Activated CD8-positive, alpha-beta T cell treated with anti-CD3 and anti-CD28 coated beads for 36 hours (primary cell): ENCODE measurements at regions not wholly inside any gene's neighbourhood (a gene's known extent, or its start where the extent isn't known, plus 50 kb on each side); places are given as distances from the start of the nearest gene placed in this dataset.

ENCODE experiments used
- ATAC-seq: fragments of 200-7000 bp; cut with Tn5 transposase; one replicate; pipeline ENCODE4 v1.10.0; 2021; ENCODE audit warnings: mild to moderate bottlenecking, moderate library complexity
- CTCF ChIA-PET: fragments of 350-600 bp; sonication (Branson Sonifier 250); formaldehyde crosslinking; loops from one replicate; lab custom pipeline; 2021; ENCODE audit warnings: antibody characterized with exemption; lab: Charles Lee
- POLR2A ChIA-PET: fragments of 350-600 bp; sonication (Branson Sonifier 250); formaldehyde crosslinking; loops from one replicate; lab custom pipeline; 2021; ENCODE audit warnings: antibody characterized with exemption; lab: Charles Lee
- DNase-seq: peaks from one replicate; pipeline ENCODE4 v3.0.0-alpha.2; 2020
- H3K27ac Mint-ChIP-seq: one replicate; pipeline ENCODE4 v1.8.0; 2021; ENCODE audit warnings: mild to moderate bottlenecking, mixed read lengths
- H3K27me3 Mint-ChIP-seq: one replicate; pipeline ENCODE4 v1.8.0; 2021; ENCODE audit warnings: mixed read lengths
- H3K36me3 Mint-ChIP-seq: one replicate; pipeline ENCODE4 v1.8.0; 2021; ENCODE audit warnings: low read depth, mixed read lengths
- H3K4me1 Mint-ChIP-seq: one replicate; pipeline ENCODE4 v1.8.0; 2021; ENCODE audit warnings: low read depth, mixed read lengths
- H3K4me3 Mint-ChIP-seq: one replicate; pipeline ENCODE4 v1.8.0; 2021; ENCODE audit warnings: mild to moderate bottlenecking, moderate library complexity, mixed read lengths
- H3K9me3 Mint-ChIP-seq: one replicate; pipeline ENCODE4 v1.8.0; 2021; ENCODE audit warnings: mixed read lengths
- intact Hi-C: fragments of 100-400 bp; cut with micrococcal nuclease; formaldehyde crosslinking; loops from one replicate; pipeline ENCODE4 v1.10.0; 2022
- TF ChIP-seq, protein P1 (sequence below): fragments of 200-600 bp; IDR thresholded peaks from one replicate; pipeline ENCODE4 v1.8.0; 2022; ENCODE audit warnings: antibody characterized with exemption, mild to moderate bottlenecking

DNA sequence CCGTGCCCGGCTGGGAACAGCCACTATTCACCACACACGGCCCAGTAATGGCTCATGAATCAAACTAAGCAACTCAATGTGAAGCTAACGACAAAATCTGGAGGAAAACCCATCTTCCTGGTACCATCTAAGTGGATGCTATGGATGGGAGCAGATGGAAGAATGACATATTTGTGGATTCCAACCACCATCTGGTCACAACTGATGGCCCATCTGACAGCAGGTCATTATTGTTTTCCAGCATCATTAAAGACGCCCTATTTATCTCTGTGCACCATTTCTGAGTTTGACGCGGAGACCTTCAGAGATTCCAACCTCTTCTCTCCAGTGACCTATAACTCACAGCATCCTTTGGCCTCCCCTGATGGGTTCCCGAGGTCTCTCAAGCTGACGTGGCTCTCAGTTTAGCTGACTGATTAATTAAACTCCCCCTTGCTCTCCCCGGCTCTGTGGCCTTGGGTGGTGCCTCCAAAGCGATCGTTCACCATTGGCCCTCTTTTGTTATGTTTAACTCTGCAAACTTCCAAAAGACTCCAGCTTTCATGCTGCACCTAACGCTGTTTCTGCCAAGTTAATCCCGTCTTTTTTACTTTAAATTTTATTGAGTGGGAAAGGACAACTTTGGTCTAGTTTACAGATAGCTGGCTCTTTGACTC, 1514.4 kb downstream of the BRD1 start:
- Mint-ChIP-seq H3K27me3 (no peaks in the 10 kb centered on the region), H3K4me1 (no peaks in the 10 kb centered on the region), H3K27ac (no peak overlapping the region), H3K9me3 (peaks cover 15% of the 10 kb centered on the region), H3K4me3 (no peak overlapping the region), H3K36me3 (no peaks in the 10 kb centered on the region)
- POLR2A ChIA-PET: no interaction called here
- DNase-seq (no peak), ATAC-seq (no peak)
- CTCF ChIA-PET: no interaction called here
- TF ChIP-seq, protein P1, sequence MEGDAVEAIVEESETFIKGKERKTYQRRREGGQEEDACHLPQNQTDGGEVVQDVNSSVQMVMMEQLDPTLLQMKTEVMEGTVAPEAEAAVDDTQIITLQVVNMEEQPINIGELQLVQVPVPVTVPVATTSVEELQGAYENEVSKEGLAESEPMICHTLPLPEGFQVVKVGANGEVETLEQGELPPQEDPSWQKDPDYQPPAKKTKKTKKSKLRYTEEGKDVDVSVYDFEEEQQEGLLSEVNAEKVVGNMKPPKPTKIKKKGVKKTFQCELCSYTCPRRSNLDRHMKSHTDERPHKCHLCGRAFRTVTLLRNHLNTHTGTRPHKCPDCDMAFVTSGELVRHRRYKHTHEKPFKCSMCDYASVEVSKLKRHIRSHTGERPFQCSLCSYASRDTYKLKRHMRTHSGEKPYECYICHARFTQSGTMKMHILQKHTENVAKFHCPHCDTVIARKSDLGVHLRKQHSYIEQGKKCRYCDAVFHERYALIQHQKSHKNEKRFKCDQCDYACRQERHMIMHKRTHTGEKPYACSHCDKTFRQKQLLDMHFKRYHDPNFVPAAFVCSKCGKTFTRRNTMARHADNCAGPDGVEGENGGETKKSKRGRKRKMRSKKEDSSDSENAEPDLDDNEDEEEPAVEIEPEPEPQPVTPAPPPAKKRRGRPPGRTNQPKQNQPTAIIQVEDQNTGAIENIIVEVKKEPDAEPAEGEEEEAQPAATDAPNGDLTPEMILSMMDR: no peak
- intact Hi-C loops: no loop called here

DNA sequence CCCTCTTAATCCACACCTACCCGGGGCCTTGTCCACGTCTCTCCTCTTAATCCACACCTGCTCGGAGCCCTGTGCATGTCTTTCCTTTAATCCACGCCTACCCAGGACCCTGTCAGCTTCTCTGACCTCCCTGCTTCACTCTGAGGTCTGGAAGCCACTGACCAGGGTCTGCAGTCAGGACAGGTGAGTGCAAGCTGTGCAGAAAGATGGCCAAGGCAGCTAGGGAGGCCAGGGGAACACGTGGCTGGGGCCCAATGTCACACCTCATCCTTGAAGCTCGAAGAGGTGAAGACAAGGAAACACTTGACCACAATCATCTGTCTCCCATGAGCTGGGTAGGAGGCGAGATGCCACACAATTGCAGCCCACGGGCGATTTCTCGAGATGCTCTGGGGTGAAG, 1516.9 kb downstream of the BRD1 start:
- no peak for ATAC-seq
- ChIA-PET CTCF (no interaction called here), POLR2A (no interaction called here)
- Mint-ChIP-seq H3K27ac (no peak overlapping the region), H3K36me3 (no peaks in the 10 kb centered on the region), H3K4me1 (no peaks in the 10 kb centered on the region), H3K27me3 (no peaks in the 10 kb centered on the region), H3K9me3 (peaks cover 15% of the 10 kb centered on the region), H3K4me3 (no peak overlapping the region)
- DNase-seq: no peak
- TF ChIP-seq, protein P1: no peak
- intact Hi-C loops: no loop called here

DNA sequence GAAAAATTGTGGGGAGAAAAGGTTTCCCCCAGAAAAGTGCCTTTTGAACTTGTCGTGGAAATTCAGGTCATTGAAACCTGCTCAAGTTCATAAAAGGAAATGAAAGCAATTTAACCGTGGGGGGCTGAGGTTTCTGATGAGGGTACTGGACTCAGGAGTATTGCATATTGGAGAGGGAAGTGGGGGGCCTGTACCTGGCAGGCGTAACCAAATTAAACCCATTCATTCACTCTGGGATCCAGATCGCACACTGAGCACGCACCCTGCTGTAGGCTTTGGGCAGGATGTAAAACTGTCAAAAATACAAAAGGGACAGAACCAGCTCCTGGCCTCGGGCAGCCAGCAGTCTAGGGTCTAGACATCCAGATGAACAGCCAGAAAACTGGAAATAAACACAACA, 1517.4 kb downstream of the BRD1 start:
- Mint-ChIP-seq H3K27ac (no peak overlapping the region), H3K4me1 (no peaks in the 10 kb centered on the region), H3K4me3 (no peak overlapping the region), H3K9me3 (peaks cover 15% of the 10 kb centered on the region), H3K27me3 (no peaks in the 10 kb centered on the region), H3K36me3 (no peaks in the 10 kb centered on the region)
- CTCF ChIA-PET: no interaction called here
- POLR2A ChIA-PET: no interaction called here
- DNase-seq: no peak
- no peak for ATAC-seq
- intact Hi-C loops: no loop called here
- TF ChIP-seq, protein P1: no peak

GRCh38 chr22:48309836-48310235, 1517.8 kb downstream of the BRD1 start:
- H3K4me3 Mint-ChIP-seq: no peak overlapping the region
- H3K4me1 Mint-ChIP-seq: no peaks in the 10 kb centered on the region
- H3K36me3 Mint-ChIP-seq: no peaks in the 10 kb centered on the region
- intact Hi-C loops: no loop called here
- no peak for ATAC-seq
- H3K9me3 Mint-ChIP-seq: peaks cover 15% of the 10 kb centered on the region
- no peak overlapping the region for H3K27ac Mint-ChIP-seq
- no peak for DNase-seq
- no peaks in the 10 kb centered on the region for H3K27me3 Mint-ChIP-seq
- ChIA-PET POLR2A (no interaction called here), CTCF (no interaction called here)
- TF ChIP-seq, protein P1: no peak

DNA sequence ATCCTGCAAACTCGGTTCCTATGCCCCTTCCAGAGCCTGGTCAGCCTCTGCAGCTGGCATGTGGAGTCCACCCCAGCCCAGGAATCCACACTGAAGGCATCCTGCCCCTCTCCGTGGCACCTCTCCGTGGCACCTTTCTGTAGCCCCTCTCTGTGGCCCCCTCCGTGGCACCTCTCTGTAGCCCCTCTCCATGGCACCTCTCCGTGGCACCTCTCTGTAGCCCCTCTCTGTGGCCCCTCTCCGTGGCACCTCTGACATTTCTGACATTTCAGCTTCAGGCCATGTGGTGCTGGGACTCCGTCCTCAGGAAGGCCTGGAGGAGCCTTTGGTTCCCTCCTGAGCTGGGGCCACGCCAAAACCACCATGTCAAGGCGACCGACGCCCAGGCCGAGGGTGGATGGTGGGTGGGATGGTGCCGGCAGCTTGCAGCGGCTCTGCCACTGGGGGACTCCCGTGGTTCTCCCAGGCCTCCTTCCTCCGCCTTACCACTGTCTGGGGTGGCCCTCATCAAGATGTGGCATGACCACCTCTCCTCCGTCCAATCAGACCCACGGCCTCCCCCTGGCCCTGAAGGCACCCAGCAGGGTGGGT, 1518.5 kb downstream of the BRD1 start:
- TF ChIP-seq, protein P1: no peak
- Mint-ChIP-seq H3K4me3 (no peak overlapping the region), H3K36me3 (no peaks in the 10 kb centered on the region), H3K4me1 (no peaks in the 10 kb centered on the region), H3K9me3 (peaks cover 15% of the 10 kb centered on the region), H3K27ac (no peak overlapping the region), H3K27me3 (no peaks in the 10 kb centered on the region)
- DNase-seq (no peak), ATAC-seq (no peak)
- ChIA-PET CTCF (no interaction called here), POLR2A (no interaction called here)
- intact Hi-C loops: no loop called here
